Thyroid gland (tissue), 4 donors: ENCODE measurements at regions not wholly inside any gene's neighbourhood (a gene's known extent, or its start where the extent isn't known, plus 50 kb on each side); places are given as distances from the start of the nearest gene placed in this dataset.

ENCODE experiments used
- POLR2A ChIP-seq, 2 donors: fragments of 450-650 bp; IDR thresholded peaks; one replicate each; pipeline ENCODE4 v1.6.1; 2017; ENCODE audit warnings: antibody characterized with exemption in 2 of 2, mild to moderate bottlenecking in 2 of 2, moderate library complexity in 1 of 2
- TF ChIP-seq, protein P1 (sequence below), 6 experiments: fragments of 200-600 bp in 3 of 6; fragments of 450-650 bp in 3 of 6; sonication (generic) in 3 of 6; IDR thresholded peaks; one replicate each; pipeline ENCODE4 v1.5.1; 2016 to 2019; ENCODE audit warnings: antibody characterized with exemption in 6 of 6, mild to moderate bottlenecking in 2 of 6, inconsistent platforms in 1 of 6, moderate library complexity in 1 of 6

GRCh38 chr15:70215951-70216350 lies 118.2 kb upstream of the TLE3 start:
- TF ChIP-seq, protein P1, sequence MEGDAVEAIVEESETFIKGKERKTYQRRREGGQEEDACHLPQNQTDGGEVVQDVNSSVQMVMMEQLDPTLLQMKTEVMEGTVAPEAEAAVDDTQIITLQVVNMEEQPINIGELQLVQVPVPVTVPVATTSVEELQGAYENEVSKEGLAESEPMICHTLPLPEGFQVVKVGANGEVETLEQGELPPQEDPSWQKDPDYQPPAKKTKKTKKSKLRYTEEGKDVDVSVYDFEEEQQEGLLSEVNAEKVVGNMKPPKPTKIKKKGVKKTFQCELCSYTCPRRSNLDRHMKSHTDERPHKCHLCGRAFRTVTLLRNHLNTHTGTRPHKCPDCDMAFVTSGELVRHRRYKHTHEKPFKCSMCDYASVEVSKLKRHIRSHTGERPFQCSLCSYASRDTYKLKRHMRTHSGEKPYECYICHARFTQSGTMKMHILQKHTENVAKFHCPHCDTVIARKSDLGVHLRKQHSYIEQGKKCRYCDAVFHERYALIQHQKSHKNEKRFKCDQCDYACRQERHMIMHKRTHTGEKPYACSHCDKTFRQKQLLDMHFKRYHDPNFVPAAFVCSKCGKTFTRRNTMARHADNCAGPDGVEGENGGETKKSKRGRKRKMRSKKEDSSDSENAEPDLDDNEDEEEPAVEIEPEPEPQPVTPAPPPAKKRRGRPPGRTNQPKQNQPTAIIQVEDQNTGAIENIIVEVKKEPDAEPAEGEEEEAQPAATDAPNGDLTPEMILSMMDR (IDR thresholded peaks at IDR 0.05): no peak
- TF ChIP-seq POLR2A (IDR thresholded peaks at IDR 0.05): no peak
